HG02973 (cell line): ENCODE measurements at regions not wholly inside any gene's neighbourhood (a gene's known extent, or its start where the extent isn't known, plus 50 kb on each side); places are given as distances from the start of the nearest gene placed in this dataset.

Source experiments
- ATAC-seq: cut with Tn5 transposase; IDR thresholded peaks from one replicate; pipeline ENCODE4 v1.9.1; 2021; ENCODE audit warnings: moderate library complexity; ENCODE audit not compliant: unreplicated experiment

DNA sequence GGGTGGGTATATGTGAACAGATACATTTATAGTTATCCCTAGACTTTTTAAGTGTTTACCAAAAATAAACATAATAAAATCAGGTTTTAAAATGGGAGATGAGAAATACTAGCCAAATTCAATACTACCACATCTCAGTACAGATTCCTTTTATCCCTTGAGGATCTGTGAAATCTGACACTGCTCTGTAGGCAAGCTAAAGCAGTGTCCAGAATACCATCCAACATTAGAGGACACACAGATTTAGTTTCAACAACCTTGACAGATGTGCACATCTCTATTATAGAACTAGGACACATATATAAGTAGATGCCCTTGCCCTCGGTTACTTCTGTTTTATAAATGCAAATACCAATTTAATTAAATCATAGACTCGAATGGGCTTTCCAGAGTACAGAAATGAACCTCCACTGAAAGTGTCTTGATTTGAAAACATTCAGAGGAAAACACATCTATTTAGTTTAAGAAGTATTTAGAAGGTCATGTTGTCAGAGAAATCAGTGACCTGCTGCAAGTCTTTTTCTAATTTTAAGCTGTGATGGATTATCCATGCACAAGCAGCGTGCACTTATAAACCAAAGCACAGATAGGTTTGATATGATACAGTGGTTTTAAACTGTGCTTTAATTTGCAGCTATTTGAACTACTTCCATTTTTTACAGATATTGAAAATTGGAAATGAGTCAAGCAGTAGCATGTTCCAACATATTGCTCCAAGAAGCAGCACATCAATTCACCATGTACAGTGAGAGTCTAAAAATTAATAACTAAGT lies 156.3 kb upstream of the EPHA7 start:
- ATAC-seq = no peak

GRCh38 chr6:93574299-93574698 lies 154.9 kb upstream of the EPHA7 start:
- no peak for ATAC-seq

DNA sequence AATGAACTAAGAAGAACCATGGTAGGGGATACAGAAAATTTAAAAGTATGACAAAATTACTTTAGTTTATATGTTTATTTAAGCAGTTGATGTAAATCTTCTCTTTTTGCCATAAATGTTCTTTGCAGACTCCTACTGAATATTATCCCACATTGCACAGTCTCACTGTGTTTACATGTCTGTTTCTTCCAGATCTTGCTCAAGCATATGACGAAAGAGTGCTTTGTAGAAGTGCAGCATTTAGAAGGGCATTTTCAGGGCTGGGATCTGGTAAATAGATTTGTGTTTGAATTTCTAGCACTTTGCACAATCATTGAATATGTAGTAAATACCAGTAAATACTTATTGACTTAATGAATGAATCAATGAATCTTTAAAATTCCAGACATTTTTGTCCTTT lies 152.0 kb upstream of the EPHA7 start:
- ATAC-seq = no peak

GRCh38 chr6:93568169-93568568 lies 148.8 kb upstream of the EPHA7 start:
- ATAC-seq = no peak

DNA sequence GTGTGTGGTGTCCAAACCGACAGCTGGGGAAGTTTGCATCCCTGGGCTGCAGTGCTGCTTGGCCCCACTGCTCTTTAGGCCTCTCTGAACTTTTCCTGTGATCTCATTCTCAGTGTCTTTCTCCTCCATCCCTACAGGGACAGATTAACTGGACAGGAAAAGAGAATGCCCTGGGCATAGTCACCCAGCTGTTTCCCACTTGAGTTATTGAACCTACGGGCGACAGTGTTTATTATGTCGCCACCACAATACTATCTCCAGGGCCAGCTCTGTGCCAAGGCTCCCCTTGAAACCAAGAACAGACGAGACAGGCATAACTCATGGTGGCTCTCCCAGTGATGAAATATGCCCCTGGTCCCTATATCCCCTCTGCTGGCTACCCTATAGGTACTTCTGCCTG lies 147.8 kb upstream of the EPHA7 start:
- ATAC-seq = no peak

DNA sequence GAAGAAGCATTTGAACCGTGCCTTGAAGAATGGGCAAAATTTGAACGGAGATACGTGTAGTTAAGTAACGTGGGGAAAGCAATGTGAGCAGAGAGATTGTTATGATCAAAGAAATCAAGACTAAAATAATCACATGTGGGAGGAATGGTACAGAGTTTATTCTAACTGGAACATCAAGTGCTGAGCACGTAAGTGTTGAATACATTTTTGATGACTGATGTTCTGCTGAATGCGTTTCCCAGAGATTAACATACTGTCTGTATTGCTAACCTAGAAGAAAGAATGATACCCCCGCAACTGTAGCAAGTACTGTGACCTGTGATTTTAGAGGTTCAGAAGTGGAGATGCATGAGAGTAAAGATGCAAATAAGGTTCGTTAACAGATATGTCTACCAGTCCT lies 146.9 kb upstream of the EPHA7 start:
- no peak for ATAC-seq

DNA sequence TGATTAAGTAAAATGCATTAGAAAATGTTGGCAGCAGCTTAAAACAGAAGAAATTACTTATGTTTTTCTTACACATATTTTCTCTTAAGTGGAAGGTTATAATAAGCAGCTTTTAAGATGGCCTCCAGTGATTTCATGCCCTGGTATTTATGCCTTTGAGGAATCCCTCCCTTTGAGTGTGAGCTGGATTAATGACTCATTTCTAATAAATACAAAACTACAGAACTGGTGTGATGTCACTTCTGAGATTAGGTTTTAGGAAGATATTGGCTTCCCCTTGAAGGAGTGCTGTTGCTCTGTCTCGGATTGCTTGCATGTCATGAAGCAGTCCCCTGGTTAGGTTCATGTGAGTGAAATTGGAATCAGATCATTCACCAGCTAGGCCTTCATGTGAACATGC lies 143.2 kb upstream of the EPHA7 start:
- no peak for ATAC-seq

DNA sequence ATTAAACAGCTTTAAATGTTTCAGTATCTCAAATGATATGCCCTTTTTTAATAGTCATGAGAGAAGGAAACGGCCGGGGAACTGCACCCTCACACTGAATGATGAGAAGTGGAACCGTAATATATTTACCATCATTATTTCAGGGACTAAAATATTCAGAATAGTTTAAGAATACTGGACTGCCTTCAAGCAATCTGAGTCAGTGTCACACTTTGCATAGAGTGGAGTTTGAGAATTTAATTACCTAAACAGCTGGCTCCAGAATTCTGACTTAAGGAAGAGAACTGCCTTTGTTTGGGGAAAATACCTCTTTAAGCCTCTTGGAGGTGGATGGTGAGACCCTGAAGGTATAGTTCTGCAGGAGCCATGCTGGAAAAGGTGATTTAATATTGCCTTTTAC lies 135.9 kb upstream of the EPHA7 start:
- no peak for ATAC-seq

DNA sequence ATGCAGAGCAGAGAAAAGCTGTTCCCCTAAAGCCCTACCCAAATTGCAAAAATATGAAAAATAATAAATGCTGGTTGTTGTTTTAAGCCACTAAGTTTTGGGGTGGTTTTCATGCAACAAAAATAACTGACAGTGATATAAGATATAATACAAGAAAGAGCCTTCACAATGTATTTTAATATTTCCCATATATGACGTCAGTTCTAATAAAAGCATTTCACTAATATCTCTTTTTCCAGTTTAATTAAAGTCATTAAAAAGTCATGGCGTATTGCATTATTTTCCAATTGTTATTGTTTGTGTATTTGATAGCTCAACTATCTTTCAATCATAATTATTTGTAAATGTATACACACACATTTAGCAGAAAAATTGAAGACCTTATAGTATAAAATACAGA lies 134.7 kb upstream of the EPHA7 start:
- ATAC-seq = no peak

DNA sequence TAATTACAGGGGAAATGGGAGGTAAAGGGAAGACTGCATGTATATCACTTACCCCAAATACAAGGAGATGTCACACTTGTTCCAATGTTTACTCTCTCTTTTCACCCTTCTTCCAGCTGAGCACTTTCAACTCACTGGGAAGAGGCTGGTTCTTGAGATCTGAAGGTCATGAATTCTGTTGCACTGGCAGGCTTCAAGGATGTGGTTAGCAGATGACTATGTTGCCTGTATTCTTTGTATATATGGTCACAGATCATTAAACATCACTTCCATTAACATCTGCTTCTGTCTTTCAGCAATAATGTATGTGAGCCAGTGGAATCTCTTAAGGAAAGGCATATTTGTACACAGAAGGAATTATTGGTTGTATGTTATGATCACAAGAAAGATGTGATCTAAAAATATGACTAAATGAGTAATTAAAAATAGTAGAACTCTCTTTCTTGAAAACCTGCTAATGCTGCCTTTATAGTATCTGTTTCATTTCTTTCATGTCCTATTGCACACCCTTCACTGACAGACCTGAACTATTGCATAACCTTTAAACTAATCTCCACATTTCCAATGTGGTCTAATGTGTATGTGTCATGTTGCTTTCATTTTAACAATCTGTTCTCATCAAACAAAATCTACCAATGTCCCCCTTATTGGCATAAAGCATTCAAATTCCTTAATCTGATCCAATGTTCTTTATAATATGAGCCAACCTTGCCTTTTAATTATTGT lies 131.4 kb upstream of the EPHA7 start:
- ATAC-seq = no peak

DNA sequence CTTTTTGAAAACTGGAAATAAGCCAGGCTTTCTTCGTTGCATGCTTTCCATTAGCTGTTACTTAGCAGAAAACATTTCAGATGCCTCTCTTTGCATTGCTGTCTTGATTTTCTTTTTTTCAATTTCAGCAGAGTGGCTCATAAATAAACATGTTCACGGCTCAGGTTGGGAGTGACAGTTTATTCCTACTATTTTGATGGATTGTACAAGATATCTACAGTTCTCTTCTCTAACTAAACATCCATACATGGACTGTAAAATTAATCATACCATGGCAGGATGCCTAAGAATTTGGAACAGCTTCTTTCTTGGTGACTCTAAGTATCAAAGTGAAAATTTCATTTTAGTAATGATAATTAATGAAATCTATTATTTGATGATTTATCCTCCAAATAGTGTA lies 130.5 kb upstream of the EPHA7 start:
- ATAC-seq = no peak

- ATAC-seq = no peak
Measured at GRCh38 chr6:93524671-93525451, 105.5 kb upstream of the EPHA7 start.

DNA sequence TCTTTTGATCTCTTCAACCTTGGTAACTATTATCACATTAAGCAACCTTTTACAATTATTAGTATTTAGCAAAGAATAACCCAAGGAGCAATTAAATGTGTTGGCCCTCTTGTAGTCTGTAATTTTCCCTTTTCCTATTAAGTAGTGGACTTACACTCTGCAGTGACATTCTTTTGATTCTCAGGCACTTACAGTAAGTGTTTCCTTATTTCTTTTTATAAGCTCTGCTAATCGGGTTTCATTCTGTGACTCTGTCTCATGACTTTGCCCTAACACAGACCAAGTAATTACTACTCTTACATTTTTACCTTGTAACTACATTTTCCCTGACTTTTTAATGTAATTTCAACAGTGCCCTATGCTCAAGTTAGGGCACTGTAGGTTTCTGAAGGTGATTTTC lies 104.0 kb upstream of the EPHA7 start:
- no peak for ATAC-seq

DNA sequence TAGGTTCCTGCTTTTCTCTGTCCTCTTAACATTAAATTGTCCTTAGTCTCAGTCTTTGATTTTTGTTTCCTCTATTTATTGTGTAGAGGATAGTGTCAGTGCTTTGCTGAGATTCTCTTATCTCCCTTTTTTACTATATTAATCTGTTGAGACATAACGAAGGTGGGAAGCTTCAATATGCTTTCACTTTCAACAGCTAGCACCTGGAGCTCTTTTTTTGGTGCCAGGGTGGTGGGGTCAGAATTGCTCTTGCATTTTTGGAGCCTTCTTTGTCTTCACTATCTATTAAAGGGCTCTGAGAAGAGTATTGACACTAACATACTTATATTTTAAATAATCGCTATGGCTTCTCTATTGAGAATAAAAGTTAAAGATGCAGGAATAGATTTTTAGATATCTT lies 97.1 kb upstream of the EPHA7 start:
- ATAC-seq = no peak

- ATAC-seq = no peak
Measured at GRCh38 chr6:93515736-93516135, 96.4 kb upstream of the EPHA7 start.

DNA sequence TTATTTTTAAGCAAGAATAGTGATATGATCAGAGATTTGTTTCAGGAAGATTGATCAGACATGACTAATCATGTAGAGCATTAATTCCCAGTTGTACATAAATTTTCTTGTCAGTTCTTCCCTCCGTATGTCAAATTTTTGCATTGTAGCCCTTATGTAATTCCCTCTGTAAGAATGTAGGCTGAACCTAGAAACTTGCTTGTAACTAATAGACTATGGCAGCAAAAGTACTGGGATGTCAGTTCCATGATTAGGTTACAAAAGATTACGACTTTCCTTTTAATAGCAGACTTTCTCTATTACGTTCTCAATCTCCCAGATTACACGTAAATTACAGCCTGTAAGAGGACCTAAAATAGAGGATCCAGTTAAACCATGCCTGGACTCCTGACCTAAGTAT lies 79.4 kb upstream of the EPHA7 start:
- no peak for ATAC-seq

GRCh38 chr6:93496548-93496947 lies 77.2 kb upstream of the EPHA7 start:
- ATAC-seq = no peak

GRCh38 chr6:93494057-93494456 lies 74.7 kb upstream of the EPHA7 start:
- no peak for ATAC-seq

DNA sequence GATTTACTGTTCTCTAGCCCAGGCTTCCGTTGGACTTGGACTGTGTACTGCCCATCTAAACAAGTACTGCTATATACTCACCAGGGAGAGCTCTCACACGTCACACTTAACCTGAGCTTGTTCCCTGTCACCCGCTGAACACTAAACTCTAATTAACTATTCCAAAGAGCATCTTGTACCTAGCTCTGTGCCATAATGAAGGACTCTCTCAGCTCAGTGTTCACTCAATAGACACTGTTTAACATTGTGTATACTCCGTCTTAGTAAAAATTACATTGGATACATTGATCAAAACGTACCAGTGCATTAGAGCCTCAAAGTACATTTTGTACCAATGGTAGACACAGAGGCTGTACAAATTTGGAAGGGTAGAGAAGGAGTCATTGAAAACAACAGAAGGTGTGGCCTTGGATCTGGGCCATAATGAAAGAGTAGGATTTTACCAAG lies 55.4 kb upstream of the EPHA7 start:
- no peak for ATAC-seq

DNA sequence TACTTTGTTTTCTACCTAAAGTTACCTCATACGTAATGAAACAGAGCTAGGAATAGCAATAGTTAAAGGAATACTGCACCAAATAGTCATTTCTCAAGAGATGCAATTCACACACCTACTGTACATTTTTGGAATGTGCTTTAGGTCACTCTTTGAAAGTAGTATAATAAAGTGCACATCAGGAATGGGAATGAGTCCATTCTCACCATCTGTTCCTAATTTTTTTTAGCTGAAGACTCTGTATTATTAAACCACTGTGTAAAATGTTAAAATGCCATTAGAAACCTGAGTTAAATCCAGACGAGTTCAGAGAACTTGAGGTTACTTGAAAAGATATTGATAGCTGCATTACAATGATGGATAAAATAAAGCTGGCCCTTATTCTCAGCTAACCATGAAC lies 51.9 kb upstream of the EPHA7 start:
- no peak for ATAC-seq
